Kasumi-1 (cell line): ENCODE measurements at regions not wholly inside any gene's neighbourhood (a gene's known extent, or its start where the extent isn't known, plus 50 kb on each side); places are given as distances from the start of the nearest gene placed in this dataset.
A peak's percentile ranks its signal among the peaks of the same experiment; 100 is the strongest.
"Not testable (repeated sequence)": the region's sequence is repeated elsewhere in the genome, so short reads cannot be mapped to it uniquely, and the experiment has no call there.

ENCODE experiments used
- DNase-seq, 2 experiments: peaks; one replicate each; lab custom pipeline; 2025; lab: John Stamatoyannopoulos, UW

DNA sequence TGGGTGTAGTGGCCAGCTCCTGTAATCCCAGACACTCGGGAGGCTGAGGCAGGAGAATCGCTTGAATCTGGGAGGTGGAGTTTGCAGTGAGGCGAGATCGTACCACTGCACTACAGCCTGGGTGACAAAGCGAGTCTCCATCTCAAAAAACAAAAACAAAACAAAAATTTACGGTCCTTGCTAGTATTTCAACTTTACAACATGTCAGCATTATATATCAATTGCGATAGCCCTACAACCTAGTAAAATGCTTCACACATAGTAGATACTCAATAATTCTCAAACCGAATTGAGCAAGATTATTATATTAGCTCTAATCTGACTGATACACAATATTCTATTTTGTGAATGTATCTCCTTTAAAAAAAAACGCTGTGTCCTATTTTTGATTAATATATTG is 1411.0 kb upstream of the WWC1 start:
- DNase-seq, result no peak

GRCh38 chr5:166881802-166882201 is 1409.6 kb upstream of the WWC1 start:
- DNase-seq, result no peak

DNA sequence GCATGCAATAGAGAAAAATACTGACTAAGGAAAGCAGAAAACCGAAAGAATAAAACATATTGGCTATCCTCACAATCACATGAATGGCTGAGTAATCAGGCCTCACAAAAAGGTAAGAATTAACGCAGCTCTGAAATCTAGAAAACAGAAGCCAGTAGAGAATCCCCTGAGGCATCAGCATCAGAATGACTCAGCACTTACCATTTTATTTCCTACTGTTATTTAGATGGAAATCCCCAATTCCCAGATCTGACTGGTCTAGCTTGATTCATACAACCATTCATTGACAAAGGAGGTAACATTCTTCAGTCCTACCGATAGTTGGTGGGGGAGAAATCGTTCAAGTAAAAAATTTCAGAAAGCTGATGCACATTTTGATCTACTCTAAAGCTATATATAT is 1408.4 kb upstream of the WWC1 start:
- DNase-seq, result no peak

GRCh38 chr5:166898166-166898565 is 1393.3 kb upstream of the WWC1 start:
- no peak for DNase-seq

GRCh38 chr5:166899343-166899742 is 1392.1 kb upstream of the WWC1 start:
- DNase-seq, result no peak

DNA sequence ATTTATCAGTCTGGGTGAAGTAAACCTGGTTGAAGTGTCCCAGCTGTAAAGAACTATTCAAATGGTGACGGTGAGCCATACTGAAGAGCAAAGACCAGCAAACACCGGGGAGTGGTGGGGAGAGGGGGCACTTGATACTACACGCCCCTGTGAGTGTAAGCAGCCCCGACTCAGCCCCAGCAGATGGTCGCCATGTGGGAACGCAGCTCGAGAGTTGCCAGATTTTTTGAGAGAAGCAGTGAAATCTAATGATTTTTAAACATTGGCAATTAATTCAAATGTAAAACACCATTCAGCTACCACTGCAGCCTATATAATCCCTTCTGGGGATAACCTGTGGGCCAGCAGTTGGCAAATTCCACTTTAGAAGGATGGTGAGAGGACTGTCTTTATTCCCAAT is 1386.9 kb upstream of the WWC1 start:
- DNase-seq, result no peak

DNA sequence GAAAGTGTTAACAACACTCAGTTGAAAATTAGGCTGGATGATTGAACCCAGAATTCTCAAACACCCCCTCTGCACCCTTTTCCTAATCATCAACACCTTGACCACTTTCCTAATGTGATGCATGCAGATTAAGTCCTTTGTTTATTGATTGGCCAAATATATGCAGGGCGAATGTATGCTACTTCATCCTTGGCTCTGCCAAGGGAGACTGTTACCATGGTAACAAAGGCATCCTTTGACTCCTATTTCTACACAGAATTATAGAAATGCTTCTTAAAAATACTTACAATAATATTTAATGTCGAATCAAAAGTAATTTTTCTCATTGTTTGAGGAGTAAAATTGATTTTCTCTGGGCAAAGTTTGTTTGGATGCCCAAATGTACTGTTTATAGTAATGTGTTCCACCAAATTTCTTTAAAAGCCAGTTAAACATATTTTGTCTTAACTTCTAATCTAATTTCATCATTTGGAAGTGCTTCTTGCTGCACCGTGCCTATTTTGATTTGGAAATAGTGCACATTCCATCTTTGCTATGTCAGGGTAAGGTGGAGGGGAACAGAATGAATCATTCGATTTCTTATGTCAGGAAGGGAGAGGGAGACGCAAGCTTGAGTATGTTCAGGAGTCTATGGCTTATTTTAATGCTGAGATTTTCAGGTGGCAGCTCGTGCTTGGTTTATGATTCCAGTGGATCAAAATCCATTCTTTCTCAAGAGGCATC is 1384.3 kb upstream of the WWC1 start:
- DNase-seq, result no peak

GRCh38 chr5:166909040-166909439 is 1382.4 kb upstream of the WWC1 start:
- DNase-seq, result no peak

DNA sequence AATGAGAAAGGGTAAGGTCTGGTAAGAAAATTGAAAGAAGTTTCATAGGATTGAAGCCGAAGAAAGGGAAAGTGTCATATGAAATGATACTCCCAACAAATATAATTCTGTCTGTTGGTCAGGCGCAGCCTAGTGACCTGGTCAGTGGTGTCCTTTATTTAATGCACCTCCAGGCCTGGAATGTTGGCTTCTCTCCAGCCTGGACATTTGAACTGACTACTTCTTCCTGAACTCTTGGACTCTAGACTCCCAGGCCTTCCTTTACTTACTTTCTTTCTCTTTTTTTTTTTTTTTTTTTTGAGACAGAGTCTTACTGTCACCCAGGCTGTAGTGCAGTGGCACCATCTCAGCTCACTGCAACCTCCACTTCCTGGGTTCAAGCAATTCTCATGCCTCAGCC is 1381.5 kb upstream of the WWC1 start:
- no peak for DNase-seq

DNA sequence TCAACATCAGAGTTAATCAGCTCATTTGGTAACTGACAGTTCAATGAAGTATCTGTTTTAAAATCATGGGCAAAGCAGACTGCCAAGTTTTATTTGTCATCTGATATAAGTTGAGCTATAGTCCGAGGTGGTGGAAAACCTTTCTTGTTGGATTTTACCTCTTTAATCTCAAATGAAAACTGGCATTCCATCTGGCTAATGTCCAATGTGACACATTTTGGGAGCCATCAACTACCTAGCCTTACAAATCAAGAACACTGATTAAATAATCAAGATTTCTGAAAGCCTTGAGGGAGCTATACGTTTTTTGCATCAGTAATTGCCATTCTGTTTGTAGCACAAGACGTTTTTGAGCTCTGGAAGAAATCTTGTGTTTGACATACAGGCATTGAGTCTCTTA is 1380.5 kb upstream of the WWC1 start:
- no peak for DNase-seq

- no peak for DNase-seq
Measured at GRCh38 chr5:166916021-166916420, 1375.4 kb upstream of the WWC1 start.

DNA sequence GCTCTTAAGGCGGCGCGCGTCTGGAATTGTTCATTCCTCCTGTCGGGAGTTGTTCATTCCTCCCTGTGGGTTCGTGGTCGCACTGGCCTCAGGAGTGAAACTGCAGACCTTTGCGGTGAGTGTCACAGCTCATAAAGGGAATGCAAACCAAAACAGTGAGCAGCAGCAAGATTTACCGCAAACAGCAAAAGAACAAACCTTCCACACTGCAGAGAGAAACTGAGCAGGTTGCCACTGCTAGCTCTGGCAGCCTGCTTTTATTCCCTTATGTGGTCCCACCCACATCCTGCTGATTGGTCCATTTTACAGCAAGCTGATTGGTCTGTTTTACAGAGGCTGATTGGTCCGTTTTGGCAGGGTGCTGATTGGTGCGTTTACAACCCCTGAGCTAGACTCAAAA is 1365.3 kb upstream of the WWC1 start:
- no peak for DNase-seq

DNA sequence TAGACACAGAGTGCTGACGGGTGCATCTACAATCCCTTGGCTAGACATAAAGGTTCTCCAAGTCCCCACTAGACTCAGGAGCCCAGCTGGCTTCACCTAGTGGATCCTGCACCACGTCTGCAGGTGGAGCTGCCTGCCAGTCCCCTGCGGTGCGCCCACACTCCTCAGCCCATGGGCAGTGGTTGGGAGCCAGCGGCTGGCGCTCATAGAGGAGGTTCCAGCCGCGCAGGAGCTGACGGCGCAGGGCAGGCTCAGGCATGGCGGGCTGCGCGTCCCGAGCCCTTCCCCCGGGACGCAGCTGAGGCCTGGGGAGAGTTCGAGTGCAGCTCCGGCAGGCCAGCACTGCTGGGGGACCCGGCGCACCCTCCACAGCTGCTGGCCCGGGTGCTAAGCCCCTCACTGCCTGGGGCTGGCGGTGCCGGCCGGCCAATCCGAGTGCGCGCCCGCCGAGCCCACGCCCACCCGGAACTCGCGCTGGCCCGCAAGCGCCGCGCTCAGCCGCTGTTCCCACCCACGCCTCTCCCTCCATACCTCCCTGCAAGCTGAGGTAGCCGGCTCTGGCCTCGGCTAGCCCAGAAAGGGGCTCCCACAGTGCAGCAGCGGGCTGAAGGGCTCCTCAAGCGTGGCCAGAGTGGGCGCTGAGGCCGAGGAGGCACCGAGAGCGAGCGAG is 1364.5 kb upstream of the WWC1 start:
- DNase-seq, result not testable (repeated sequence)

DNA sequence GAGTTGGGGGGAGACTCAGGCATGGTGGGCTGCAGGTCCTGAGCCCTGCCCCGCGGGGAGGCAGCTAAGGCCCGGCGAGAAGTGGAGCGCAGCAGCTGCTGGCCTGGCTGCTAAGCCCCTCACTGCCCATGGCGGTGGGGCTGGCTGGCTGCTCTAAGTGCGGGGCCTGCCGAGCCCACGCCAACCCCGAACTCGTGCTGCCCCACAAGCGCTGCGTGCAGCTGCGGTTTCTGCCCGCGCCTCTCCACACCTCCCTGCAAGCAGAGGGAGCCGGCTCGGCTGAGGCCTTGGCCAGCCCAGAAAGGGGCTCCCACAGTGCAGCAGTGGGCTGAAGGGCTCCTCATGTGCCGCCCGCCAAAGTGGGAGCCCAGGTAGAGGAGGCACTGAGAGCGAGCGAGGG is 1355.1 kb upstream of the WWC1 start:
- DNase-seq, result no peak

DNA sequence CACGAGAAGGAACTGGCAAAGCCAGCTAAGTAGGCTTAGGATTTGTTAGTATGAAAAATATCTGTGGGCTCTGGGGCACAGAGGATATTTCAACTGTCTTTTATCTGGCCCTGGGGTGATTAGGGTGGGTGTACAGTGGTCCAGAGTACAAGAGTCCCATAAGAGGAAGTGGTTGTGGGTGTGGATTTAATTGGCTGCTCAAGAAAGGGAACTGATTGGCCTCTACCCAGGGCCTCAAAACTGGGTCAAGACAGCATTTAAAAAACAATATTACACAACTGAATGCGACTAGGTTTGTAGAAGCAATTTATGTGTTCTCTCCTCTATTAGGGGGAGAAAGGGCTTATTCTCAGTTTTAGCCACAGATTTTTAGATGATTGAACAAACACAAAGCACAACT is 1353.4 kb upstream of the WWC1 start:
- DNase-seq, result no peak

DNA sequence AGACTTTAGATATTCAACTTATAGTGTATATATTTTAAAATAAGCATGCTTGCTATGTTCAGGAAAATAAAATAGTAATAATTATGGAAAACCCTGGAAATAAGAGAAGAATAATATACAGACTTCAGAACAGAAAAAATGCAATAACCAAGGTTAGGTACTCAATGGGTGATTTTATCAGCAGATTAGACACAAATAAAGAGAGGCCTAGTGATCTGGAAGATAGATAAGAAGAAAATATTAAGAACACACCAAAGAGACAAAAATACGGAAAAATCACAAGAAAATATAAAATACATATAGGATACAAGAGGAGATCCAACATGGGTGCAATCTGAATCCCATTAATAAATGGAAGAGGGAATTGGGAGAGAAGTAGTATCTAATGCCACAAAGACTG is 1348.5 kb upstream of the WWC1 start:
- no peak for DNase-seq

GRCh38 chr5:166947045-166947444 is 1344.4 kb upstream of the WWC1 start:
- DNase-seq, result no peak

GRCh38 chr5:166948679-166949078 is 1342.8 kb upstream of the WWC1 start:
- no peak for DNase-seq

- DNase-seq, result no peak
Measured at GRCh38 chr5:166952048-166952447, 1339.4 kb upstream of the WWC1 start.

- no peak for DNase-seq
Measured at GRCh38 chr5:166957782-166958181, 1333.7 kb upstream of the WWC1 start.

DNA sequence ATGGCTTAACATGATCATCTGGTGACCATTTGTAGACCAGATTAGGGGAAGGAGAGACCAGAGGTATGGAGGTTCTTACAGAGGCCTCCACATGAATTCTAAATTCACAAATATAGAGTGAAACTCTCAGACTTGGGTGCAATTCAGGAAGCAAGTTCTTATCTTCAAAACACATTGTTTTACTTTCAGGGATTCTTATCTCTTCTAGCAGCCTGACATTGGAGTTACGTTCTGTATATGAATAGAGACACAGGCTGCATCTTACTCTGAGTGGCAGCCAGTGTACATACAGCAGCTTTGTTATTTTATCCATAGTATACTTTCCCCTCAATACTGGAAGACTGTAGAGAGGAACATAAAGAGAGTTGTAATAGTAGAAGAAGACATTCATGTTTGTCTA is 1331.7 kb upstream of the WWC1 start:
- no peak for DNase-seq

GRCh38 chr5:166961028-166961427 is 1330.4 kb upstream of the WWC1 start:
- DNase-seq, result peak; percentile 11 to 32

DNA sequence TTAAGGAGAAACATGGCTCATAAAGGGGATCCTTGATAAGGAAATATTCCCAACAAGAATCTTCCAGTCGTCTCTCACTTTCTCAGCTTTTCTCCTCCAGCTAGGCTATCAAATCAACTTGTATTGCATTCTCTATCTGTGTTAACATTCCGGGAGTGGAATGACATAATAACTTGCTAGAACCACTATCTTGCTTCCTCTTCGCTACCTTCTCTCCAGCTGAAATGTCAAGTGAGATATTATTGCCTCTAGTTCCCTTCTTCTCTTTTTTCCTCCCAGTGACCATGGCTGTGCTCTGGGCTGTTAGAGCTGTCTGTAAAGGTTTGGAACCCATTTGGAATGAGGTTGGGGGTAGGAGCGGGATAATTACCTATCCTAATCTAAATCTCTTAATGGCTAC is 1329.5 kb upstream of the WWC1 start:
- no peak for DNase-seq

DNA sequence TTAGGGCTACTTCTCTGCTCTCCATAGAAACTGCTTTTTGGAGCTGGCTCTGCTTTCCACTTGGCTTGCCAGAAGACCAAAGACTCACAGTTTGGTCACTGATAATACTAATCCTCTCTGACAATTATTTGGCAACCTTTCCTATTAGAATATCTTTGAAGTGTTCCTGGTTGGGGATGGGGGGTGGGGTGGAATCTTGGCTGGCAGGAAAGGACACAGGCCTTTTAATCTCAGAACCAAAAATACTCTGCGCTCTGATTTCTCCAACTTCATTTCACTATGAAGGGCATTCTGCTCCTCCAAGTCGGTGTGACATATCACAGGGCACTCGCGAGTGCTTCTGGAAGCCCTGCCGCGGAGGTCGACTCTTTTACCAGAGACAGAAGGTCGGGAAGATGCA is 1329.0 kb upstream of the WWC1 start:
- no peak for DNase-seq
